BLaER1 (cell line): ENCODE measurements at regions not wholly inside any gene's neighbourhood (a gene's known extent, or its start where the extent isn't known, plus 50 kb on each side); places are given as distances from the start of the nearest gene placed in this dataset.
A peak's percentile ranks its signal among the peaks of the same experiment; 100 is the strongest.
"Not testable (repeated sequence)": the region's sequence is repeated elsewhere in the genome, so short reads cannot be mapped to it uniquely, and the experiment has no call there.

ENCODE experiments used
- H3K27ac ChIP-seq: shearing (Covaris generic); formaldehyde crosslinking; 2 replicates; pipeline ENCODE4 v1.8.1; 2022
- H3K27me3 ChIP-seq: shearing (Covaris generic); formaldehyde crosslinking; 2 replicates; pipeline ENCODE4 v1.8.1; 2022
- H3K36me3 ChIP-seq: shearing (Covaris generic); formaldehyde crosslinking; 2 replicates; pipeline ENCODE4 v1.8.1; 2022
- H3K4me1 ChIP-seq: shearing (Covaris generic); formaldehyde crosslinking; 2 replicates; pipeline ENCODE4 v1.8.1; 2022
- H3K4me2 ChIP-seq: shearing (Covaris generic); formaldehyde crosslinking; 2 replicates; pipeline ENCODE4 v1.8.1; 2022
- H3K4me3 ChIP-seq: shearing (Covaris generic); formaldehyde crosslinking; 2 replicates; pipeline ENCODE4 v1.8.1; 2022
- H3K9ac ChIP-seq: shearing (Covaris generic); formaldehyde crosslinking; 2 replicates; pipeline ENCODE4 v1.8.1; 2022
- H3K9me3 ChIP-seq: shearing (Covaris generic); formaldehyde crosslinking; 2 replicates; pipeline ENCODE4 v1.8.1; 2022
- H4K20me1 ChIP-seq: shearing (Covaris generic); formaldehyde crosslinking; 2 replicates; pipeline ENCODE4 v1.8.1; 2022
- Cebpa-rat ChIP-seq: shearing (Covaris generic); IDR thresholded peaks from 2 replicates; pipeline ENCODE4 v1.8.1; 2022

- Histone ChIP-seq H4K20me1 (no peaks in the 10 kb centered on the region), H3K9me3 (0 out of 2 replicates have a peak, but pooled peaks cover 7% of the 10 kb centered on the region), H3K9ac (no peak overlapping the region), H3K36me3 (no peaks in the 10 kb centered on the region), H3K4me3 (peak overlapping the region; percentile 51), H3K27me3 (no peaks in the 10 kb centered on the region), H3K4me2 (peak overlapping the region; percentile 85), H3K27ac (no peak overlapping the region), H3K4me1 (peaks cover 27% of the 10 kb centered on the region)
- peak; percentile 49; the same call in 1 of the 2 replicates for TF ChIP-seq Cebpa-rat
Observed at GRCh38 chr6:13874191-13874549, 50.6 kb upstream of the RNF182 start.

GRCh38 chr6:13873288-13874190 is 51.2 kb upstream of the RNF182 start:
- peaks cover 27% of the 10 kb centered on the region for H3K4me1 ChIP-seq
- H3K27me3 ChIP-seq = no peaks in the 10 kb centered on the region
- H3K9ac ChIP-seq = no peak overlapping the region; the same call in 1 of the 2 replicates
- no peaks in the 10 kb centered on the region for H3K36me3 ChIP-seq
- 0 out of 2 replicates have a peak, but pooled peaks cover 7% of the 10 kb centered on the region for H3K9me3 ChIP-seq
- peak overlapping the region; percentile 51 for H3K4me3 ChIP-seq
- H4K20me1 ChIP-seq = no peaks in the 10 kb centered on the region
- peak overlapping the region; percentile 85 for H3K4me2 ChIP-seq
- no peak for TF ChIP-seq Cebpa-rat
- H3K27ac ChIP-seq = no peak overlapping the region

GRCh38 chr6:13872681-13873080 is 52.1 kb upstream of the RNF182 start:
- no peaks in the 10 kb centered on the region for H3K27me3 ChIP-seq
- peaks cover 27% of the 10 kb centered on the region for H3K4me1 ChIP-seq
- H3K9ac ChIP-seq = no peak overlapping the region
- no peaks in the 10 kb centered on the region for H4K20me1 ChIP-seq
- no peaks in the 10 kb centered on the region for H3K9me3 ChIP-seq
- H3K36me3 ChIP-seq = no peaks in the 10 kb centered on the region
- TF ChIP-seq Cebpa-rat = no peak
- no peak overlapping the region for H3K4me3 ChIP-seq
- H3K4me2 ChIP-seq = peak overlapping the region; percentile 85; the same call in 1 of the 2 replicates
- no peak overlapping the region for H3K27ac ChIP-seq

GRCh38 chr6:13872006-13872405 is 52.7 kb upstream of the RNF182 start:
- H3K27me3 ChIP-seq, H3K27ac ChIP-seq, H3K4me3 ChIP-seq, H3K9ac ChIP-seq, H4K20me1 ChIP-seq, H3K9me3 ChIP-seq, H3K4me2 ChIP-seq, H3K36me3 ChIP-seq: not testable (repeated sequence)
- peaks cover 27% of the 10 kb centered on the region for H3K4me1 ChIP-seq

GRCh38 chr6:13870214-13870830 is 54.4 kb upstream of the RNF182 start:
- H4K20me1 ChIP-seq = no peaks in the 10 kb centered on the region
- peaks cover 30% of the 10 kb centered on the region for H3K4me1 ChIP-seq
- TF ChIP-seq Cebpa-rat = no peak
- H3K4me2 ChIP-seq = peak overlapping the region; percentile 36
- H3K36me3 ChIP-seq = no peaks in the 10 kb centered on the region
- no peak overlapping the region for H3K27ac ChIP-seq
- H3K9ac ChIP-seq = no peak overlapping the region
- no peak overlapping the region for H3K4me3 ChIP-seq
- no peaks in the 10 kb centered on the region for H3K9me3 ChIP-seq
- no peaks in the 10 kb centered on the region for H3K27me3 ChIP-seq

GRCh38 chr6:13868236-13868635 is 53.9 kb upstream of the MCUR1 start:
- no peaks in the 10 kb centered on the region for H3K36me3 ChIP-seq
- H3K4me2 ChIP-seq = no peak overlapping the region
- peaks cover 23% of the 10 kb centered on the region for H3K4me1 ChIP-seq
- H3K27me3 ChIP-seq = no peaks in the 10 kb centered on the region
- no peak overlapping the region for H3K9ac ChIP-seq
- H3K4me3 ChIP-seq = no peak overlapping the region
- no peak for TF ChIP-seq Cebpa-rat
- no peaks in the 10 kb centered on the region for H3K9me3 ChIP-seq
- H3K27ac ChIP-seq = no peak overlapping the region
- H4K20me1 ChIP-seq = no peaks in the 10 kb centered on the region

GRCh38 chr6:13866301-13866700 is 51.9 kb upstream of the MCUR1 start:
- H3K4me2 ChIP-seq = no peak overlapping the region
- H3K4me1 ChIP-seq = peaks cover 22% of the 10 kb centered on the region
- H3K9ac ChIP-seq = no peak overlapping the region
- no peak for TF ChIP-seq Cebpa-rat
- no peaks in the 10 kb centered on the region for H3K9me3 ChIP-seq
- H4K20me1 ChIP-seq = no peaks in the 10 kb centered on the region
- H3K4me3 ChIP-seq = no peak overlapping the region
- H3K27me3 ChIP-seq = no peaks in the 10 kb centered on the region
- H3K36me3 ChIP-seq = no peaks in the 10 kb centered on the region
- no peak overlapping the region for H3K27ac ChIP-seq

- Histone ChIP-seq H3K4me2 (0 out of 2 replicates have a peak overlapping the region, but pooled peaks have one; percentile 9), H4K20me1 (no peaks in the 10 kb centered on the region), H3K27ac (no peak overlapping the region), H3K9me3 (peaks cover 9% of the 10 kb centered on the region), H3K9ac (no peak overlapping the region), H3K36me3 (no peaks in the 10 kb centered on the region), H3K27me3 (no peaks in the 10 kb centered on the region), H3K4me1 (peaks cover 16% of the 10 kb centered on the region), H3K4me3 (no peak overlapping the region)
- TF ChIP-seq Cebpa-rat = no peak
Observed at GRCh38 chr6:13865141-13865540, 50.8 kb upstream of the MCUR1 start.

- H3K27ac ChIP-seq, H3K27me3 ChIP-seq, H3K9ac ChIP-seq, H3K36me3 ChIP-seq, H4K20me1 ChIP-seq, H3K4me2 ChIP-seq, H3K4me3 ChIP-seq: not testable (repeated sequence)
- Histone ChIP-seq H3K4me1 (peaks cover 11% of the 10 kb centered on the region), H3K9me3 (peaks cover 14% of the 10 kb centered on the region)
Observed at GRCh38 chr6:13864669-13865068, 50.3 kb upstream of the MCUR1 start.
